ENCODE measurements at regions not wholly inside any gene's neighbourhood (a gene's known extent, or its start where the extent isn't known, plus 50 kb on each side); places are given as distances from the start of the nearest gene placed in this dataset.

DNA sequence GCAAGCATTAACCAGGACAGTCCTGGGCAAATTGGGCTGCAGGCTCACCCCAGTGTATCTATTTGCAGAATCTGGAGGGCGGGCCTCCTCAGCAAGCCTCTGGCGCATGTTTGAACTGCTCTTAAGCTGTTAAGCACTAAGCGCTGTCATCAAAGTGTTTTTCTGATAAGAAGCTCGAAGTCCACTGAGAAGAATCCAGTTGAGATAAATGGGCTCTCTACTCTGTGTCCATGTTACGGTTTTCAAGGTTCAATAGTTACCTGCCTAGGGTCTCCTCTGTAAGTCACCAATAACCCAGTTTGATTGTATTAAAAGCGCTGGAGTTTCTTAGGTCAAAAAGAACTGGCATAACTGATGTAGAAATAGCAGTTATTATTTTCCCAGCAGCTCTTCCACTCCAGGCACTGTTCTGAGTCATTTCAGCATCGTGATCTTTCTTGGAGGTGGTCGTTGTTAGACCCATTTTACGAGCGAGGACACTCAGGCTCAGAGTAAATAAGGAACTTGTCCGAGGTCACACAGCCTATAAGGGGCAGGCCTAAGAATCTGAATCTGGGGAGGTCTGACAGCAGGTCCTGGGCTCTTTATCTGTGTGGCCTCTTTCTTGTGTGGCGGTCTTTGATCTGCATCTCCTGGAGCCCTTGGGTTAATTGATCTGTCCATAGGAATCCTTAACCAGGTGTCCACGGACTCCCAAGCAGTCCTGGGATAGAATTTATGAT lies 207.4 kb upstream of the ZNF217 start:
- intact Hi-C loops (cut with micrococcal nuclease; ENCODE audit: unreplicated experiment): no loop called here
- no peaks in the 10 kb centered on the region for H3K36me3 Mint-ChIP-seq (ENCODE audit: insufficient read depth, unreplicated experiment)
- CTCF ChIA-PET: no interaction called here
- TF ChIP-seq, protein P1, sequence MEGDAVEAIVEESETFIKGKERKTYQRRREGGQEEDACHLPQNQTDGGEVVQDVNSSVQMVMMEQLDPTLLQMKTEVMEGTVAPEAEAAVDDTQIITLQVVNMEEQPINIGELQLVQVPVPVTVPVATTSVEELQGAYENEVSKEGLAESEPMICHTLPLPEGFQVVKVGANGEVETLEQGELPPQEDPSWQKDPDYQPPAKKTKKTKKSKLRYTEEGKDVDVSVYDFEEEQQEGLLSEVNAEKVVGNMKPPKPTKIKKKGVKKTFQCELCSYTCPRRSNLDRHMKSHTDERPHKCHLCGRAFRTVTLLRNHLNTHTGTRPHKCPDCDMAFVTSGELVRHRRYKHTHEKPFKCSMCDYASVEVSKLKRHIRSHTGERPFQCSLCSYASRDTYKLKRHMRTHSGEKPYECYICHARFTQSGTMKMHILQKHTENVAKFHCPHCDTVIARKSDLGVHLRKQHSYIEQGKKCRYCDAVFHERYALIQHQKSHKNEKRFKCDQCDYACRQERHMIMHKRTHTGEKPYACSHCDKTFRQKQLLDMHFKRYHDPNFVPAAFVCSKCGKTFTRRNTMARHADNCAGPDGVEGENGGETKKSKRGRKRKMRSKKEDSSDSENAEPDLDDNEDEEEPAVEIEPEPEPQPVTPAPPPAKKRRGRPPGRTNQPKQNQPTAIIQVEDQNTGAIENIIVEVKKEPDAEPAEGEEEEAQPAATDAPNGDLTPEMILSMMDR (IDR thresholded peaks at IDR 0.05; ENCODE audit: unreplicated experiment): no peak
- H3K27me3 Mint-ChIP-seq (ENCODE audit: unreplicated experiment): no peaks in the 10 kb centered on the region
- BruUV-seq (replicated peaks): no TSS peak
- H3K27ac Mint-ChIP-seq (ENCODE audit: unreplicated experiment): no peak overlapping the region
- peaks cover 2% of the 10 kb centered on the region for H3K9me3 Mint-ChIP-seq (ENCODE audit: low read depth, unreplicated experiment)
- H3K4me1 Mint-ChIP-seq (ENCODE audit: low read depth, unreplicated experiment): peaks cover 40% of the 10 kb centered on the region
- no peak for DNase-seq
- no peak overlapping the region for H3K4me3 Mint-ChIP-seq (ENCODE audit: low read depth, unreplicated experiment)

DNA sequence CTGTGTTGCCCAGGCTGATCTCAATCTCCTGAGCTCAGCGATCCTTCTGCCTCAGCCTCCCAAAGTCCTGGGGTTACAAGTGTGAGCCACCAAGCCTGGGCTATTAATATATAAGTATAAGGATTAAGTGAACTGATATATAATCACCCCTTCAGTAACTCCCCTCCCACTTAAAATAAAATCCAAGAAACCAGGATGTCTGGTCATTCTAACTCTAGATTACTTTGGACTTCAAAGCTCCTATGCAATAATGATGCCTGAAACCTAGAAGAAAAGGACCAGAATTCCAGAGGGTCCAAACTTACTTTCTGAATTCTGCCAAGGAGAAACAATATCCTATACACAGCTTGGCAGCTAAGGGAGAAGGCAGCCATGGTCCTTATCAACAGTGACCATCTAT lies 206.8 kb upstream of the ZNF217 start:
- intact Hi-C loops (cut with micrococcal nuclease; ENCODE audit: unreplicated experiment): no loop called here
- H3K27me3 Mint-ChIP-seq (ENCODE audit: unreplicated experiment): no peaks in the 10 kb centered on the region
- CTCF ChIA-PET: no interaction called here
- H3K9me3 Mint-ChIP-seq (ENCODE audit: low read depth, unreplicated experiment): peaks cover 2% of the 10 kb centered on the region
- DNase-seq: no peak
- peaks cover 34% of the 10 kb centered on the region for H3K4me1 Mint-ChIP-seq (ENCODE audit: low read depth, unreplicated experiment)
- H3K27ac Mint-ChIP-seq (ENCODE audit: unreplicated experiment): no peak overlapping the region
- no TSS peak for BruUV-seq (replicated peaks)
- H3K4me3 Mint-ChIP-seq (ENCODE audit: low read depth, unreplicated experiment): no peak overlapping the region
- no peaks in the 10 kb centered on the region for H3K36me3 Mint-ChIP-seq (ENCODE audit: insufficient read depth, unreplicated experiment)
- TF ChIP-seq, protein P1 (IDR thresholded peaks at IDR 0.05; ENCODE audit: unreplicated experiment): no peak

DNA sequence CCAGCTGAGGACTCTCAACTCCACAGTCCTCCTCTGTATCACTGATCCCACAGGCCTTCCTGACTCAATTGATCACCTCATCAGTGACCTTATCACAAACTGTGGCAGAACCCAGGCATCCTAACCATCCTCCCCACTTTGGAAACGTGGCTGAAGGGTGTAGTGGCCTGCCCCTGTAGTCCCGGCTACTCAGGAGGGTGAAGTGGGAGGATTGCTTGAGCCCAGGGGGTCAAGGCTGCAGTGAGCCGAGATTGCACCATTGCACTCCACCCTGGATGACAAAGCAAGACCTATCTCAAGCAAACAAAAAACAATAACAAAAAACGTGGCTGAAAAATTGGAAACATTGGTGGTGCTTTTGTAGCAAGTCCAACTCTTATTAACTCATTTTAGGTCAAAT lies 203.4 kb upstream of the ZNF217 start:
- TF ChIP-seq, protein P1 (IDR thresholded peaks at IDR 0.05; ENCODE audit: unreplicated experiment): no peak
- H3K36me3 Mint-ChIP-seq (ENCODE audit: insufficient read depth, unreplicated experiment): no peaks in the 10 kb centered on the region

DNA sequence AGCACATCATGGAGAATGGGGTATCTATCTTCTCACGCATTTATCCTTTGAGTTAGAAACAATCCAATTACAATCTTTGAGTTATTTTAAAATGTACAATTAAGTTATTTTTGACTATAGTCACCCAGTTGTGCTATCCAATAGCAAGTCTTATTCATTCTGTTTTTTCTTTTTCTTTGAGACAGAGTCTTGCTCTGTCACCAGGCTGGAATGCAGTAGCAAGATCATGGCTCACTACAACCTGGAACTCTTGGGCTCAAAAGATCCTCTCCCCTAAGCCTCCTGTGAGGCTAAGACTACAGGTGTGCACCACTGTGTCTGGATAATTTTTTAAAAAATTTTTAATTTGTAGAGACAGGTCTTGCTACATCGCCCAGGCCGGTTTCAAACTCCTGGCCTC lies 201.5 kb upstream of the ZNF217 start:
- no peak overlapping the region for H3K4me3 Mint-ChIP-seq (ENCODE audit: low read depth, unreplicated experiment)
- no peaks in the 10 kb centered on the region for H3K27me3 Mint-ChIP-seq (ENCODE audit: unreplicated experiment)
- DNase-seq: no peak
- intact Hi-C loops (cut with micrococcal nuclease; ENCODE audit: unreplicated experiment): no loop called here
- H3K27ac Mint-ChIP-seq (ENCODE audit: unreplicated experiment): no peak overlapping the region
- H3K36me3 Mint-ChIP-seq (ENCODE audit: insufficient read depth, unreplicated experiment): no peaks in the 10 kb centered on the region
- TF ChIP-seq, protein P1 (IDR thresholded peaks at IDR 0.05; ENCODE audit: unreplicated experiment): no peak
- BruUV-seq (replicated peaks): no TSS peak
- H3K4me1 Mint-ChIP-seq (ENCODE audit: low read depth, unreplicated experiment): peaks cover 31% of the 10 kb centered on the region
- peaks cover 2% of the 10 kb centered on the region for H3K9me3 Mint-ChIP-seq (ENCODE audit: low read depth, unreplicated experiment)
- CTCF ChIA-PET: no interaction called here

More for the DNA sequence above, 203.4 kb upstream of the ZNF217 start:
- no TSS peak for BruUV-seq (replicated peaks)
- Mint-ChIP-seq H3K4me1 (ENCODE audit: low read depth, unreplicated experiment) (peaks cover 38% of the 10 kb centered on the region), H3K9me3 (ENCODE audit: low read depth, unreplicated experiment) (peaks cover 2% of the 10 kb centered on the region), H3K27me3 (ENCODE audit: unreplicated experiment) (no peaks in the 10 kb centered on the region), H3K4me3 (ENCODE audit: low read depth, unreplicated experiment) (no peak overlapping the region), H3K27ac (ENCODE audit: unreplicated experiment) (no peak overlapping the region)
- CTCF ChIA-PET: no interaction called here
- no peak for DNase-seq
- intact Hi-C loops (cut with micrococcal nuclease; ENCODE audit: unreplicated experiment): no loop called here

Data from Calu3 (cell line).